ENCODE measurements at regions not wholly inside any gene's neighbourhood (a gene's known extent, or its start where the extent isn't known, plus 50 kb on each side); places are given as distances from the start of the nearest gene placed in this dataset.
"Not testable (repeated sequence)": the region's sequence is repeated elsewhere in the genome, so short reads cannot be mapped to it uniquely, and the experiment has no call there.

DNA sequence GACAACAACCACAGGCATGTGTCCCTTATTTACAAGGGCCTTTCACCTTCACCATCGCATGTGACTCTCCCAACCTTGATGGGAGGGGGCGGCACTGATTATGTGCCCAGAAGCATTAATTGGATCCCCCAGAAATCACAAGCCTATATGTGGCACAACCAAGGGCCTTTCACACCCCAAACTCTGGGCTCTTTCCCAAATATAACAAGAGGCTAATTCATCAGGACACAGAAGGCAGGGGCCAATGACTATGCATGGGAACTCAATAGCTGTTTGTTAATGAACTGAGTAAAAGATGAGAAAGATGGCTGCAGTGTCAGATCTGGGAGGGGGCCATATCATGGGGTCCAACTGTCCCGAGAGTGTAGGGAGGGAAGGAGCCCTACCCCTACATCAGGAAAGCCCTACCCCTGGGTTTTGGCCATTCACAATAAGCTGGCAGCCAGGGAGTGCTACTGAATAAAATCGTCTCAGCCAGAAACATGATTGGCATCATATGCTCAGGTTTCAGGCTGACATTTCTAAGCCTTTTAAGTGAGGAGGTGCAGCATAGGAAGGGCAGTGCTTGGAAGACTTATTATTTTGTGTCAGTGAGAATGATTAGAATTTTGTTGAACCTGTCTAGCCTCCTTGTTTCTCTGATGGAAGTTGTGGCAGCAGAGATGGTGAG lies 814.4 kb upstream of the AMELY start:
- Histone ChIP-seq H3K4me3 (ENCODE audit: low read length) (no peak overlapping the region), H3K27ac (ENCODE audit: low read depth, low read length) (no peak overlapping the region), H3K9me3 (ENCODE audit: insufficient read depth, low read depth, low read length) (no peaks in the 10 kb centered on the region), H3K4me1 (ENCODE audit: insufficient read depth, low read length) (no peaks in the 10 kb centered on the region), H3K36me3 (ENCODE audit: insufficient read depth, low read length) (no peaks in the 10 kb centered on the region), H3K9ac (ENCODE audit: low read depth, low read length) (no peak overlapping the region), H3K27me3 (ENCODE audit: insufficient read depth, low read length) (no peaks in the 10 kb centered on the region)
- WGBS = 93% methylated on average over 4 of the region's 4 CpGs

DNA sequence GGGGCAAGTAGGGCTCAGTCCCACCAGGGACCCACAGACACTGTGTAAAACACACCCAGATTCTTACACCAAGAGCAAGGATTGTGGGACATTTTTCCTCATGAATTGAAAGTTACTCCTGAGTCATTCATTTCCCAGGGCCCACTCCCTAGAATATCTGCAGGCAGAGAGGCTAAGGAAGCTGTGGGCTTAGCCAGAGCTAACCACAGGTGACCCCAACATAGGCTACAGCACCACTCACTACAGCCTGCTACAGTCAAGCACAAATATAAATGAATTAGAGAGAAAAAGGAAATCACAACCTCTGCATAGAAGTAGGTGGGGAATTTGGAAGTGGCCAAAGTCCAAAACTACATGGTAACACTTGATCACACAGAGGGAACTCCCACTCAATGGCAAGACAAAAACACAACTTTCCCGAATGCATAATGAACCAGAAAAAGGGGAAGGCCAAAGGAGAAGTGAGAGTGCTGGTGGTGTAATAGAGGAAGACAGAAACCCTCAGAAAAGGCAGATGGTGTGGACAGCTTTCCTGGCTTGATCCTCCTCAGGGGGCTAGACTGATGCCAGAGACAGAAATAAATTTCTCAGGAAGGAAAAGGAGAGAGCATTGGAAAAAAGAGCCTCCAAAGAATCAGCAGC lies 812.6 kb upstream of the AMELY start:
- Histone ChIP-seq H3K9ac (ENCODE audit: low read depth, low read length) (no peak overlapping the region), H3K9me3 (ENCODE audit: insufficient read depth, low read depth, low read length) (no peaks in the 10 kb centered on the region), H3K36me3 (ENCODE audit: insufficient read depth, low read length) (no peaks in the 10 kb centered on the region), H3K4me1 (ENCODE audit: insufficient read depth, low read length) (no peaks in the 10 kb centered on the region), H3K4me3 (ENCODE audit: low read length) (no peak overlapping the region), H3K27ac (ENCODE audit: low read depth, low read length) (no peak overlapping the region), H3K27me3 (ENCODE audit: insufficient read depth, low read length) (no peaks in the 10 kb centered on the region)
- WGBS = 100% methylated on average over 1 of the region's 1 CpG

DNA sequence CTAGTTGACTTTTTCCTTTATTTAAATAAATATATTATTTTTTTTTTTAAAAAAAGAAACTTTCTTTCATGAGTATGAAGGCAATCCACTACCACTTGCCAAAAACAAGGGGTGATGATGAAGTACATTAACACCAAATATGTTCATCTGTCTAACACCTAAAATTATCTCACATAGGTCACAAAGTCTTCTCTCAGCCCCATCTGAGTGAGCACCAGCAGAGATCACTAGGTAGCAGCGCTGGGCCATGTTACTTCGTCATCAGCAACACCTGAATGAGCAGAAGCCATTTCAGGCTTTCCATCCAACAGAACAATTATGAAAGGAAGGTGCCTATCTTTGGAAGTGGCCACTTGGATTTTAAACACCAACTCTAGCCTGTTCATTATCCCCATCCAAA lies 811.6 kb upstream of the AMELY start:
- H3K4me3 ChIP-seq (ENCODE audit: low read length) = no peak overlapping the region
- no peak overlapping the region for H3K27ac ChIP-seq (ENCODE audit: low read depth, low read length)
- H3K9ac ChIP-seq (ENCODE audit: low read depth, low read length) = no peak overlapping the region
- WGBS = 100% methylated on average over 2 of the region's 2 CpGs
- H3K4me1 ChIP-seq (ENCODE audit: insufficient read depth, low read length) = no peaks in the 10 kb centered on the region
- H3K9me3 ChIP-seq (ENCODE audit: insufficient read depth, low read depth, low read length) = no peaks in the 10 kb centered on the region
- no peaks in the 10 kb centered on the region for H3K27me3 ChIP-seq (ENCODE audit: insufficient read depth, low read length)
- H3K36me3 ChIP-seq (ENCODE audit: insufficient read depth, low read length) = no peaks in the 10 kb centered on the region

DNA sequence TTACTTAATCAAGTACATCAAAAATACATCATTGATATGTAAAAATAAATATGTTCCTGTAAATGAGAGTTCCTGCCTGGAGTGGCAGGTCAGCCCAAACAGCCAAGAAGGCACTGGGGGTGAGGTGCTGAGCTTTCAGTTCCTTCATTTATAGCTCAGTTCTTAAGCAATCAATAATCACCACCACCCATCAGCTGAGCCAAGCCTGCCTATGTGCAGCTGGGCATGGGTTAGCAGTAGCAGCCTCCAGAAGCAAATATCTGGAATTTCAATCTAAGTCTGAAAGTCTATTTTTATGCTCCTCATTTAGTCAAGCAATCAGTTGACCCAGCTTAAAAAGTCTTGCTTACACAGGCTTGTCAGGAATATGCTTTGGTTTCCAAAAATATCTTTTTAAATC lies 811.0 kb upstream of the AMELY start:
- Histone ChIP-seq H3K9me3 (ENCODE audit: insufficient read depth, low read depth, low read length) (no peaks in the 10 kb centered on the region), H3K27ac (ENCODE audit: low read depth, low read length) (no peak overlapping the region), H3K9ac (ENCODE audit: low read depth, low read length) (no peak overlapping the region), H3K36me3 (ENCODE audit: insufficient read depth, low read length) (no peaks in the 10 kb centered on the region), H3K4me1 (ENCODE audit: insufficient read depth, low read length) (no peaks in the 10 kb centered on the region), H3K4me3 (ENCODE audit: low read length) (no peak overlapping the region), H3K27me3 (ENCODE audit: insufficient read depth, low read length) (no peaks in the 10 kb centered on the region)

DNA sequence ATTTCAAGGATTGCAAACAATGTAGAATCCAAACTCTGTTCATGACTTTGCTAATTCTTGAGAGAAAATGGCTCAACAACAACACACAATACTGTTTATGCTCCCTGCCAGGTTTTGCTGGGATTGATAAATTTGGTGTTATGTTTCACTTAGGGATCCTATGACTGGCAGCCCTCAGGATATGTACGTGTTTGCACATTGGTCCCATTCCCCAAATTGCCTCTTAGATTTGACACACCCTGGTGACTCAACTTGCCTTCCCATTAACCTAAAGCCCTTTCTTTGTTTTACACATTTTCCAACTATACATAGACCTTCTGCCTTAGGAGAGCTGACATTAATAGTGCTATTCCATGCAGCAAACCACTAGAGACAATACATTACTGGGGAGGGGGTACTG lies 809.4 kb upstream of the AMELY start:
- Histone ChIP-seq H3K9ac (ENCODE audit: low read depth, low read length) (no peak overlapping the region), H3K4me1 (ENCODE audit: insufficient read depth, low read length) (no peaks in the 10 kb centered on the region), H3K4me3 (ENCODE audit: low read length) (no peak overlapping the region), H3K9me3 (ENCODE audit: insufficient read depth, low read depth, low read length) (no peaks in the 10 kb centered on the region), H3K27me3 (ENCODE audit: insufficient read depth, low read length) (no peaks in the 10 kb centered on the region), H3K27ac (ENCODE audit: low read depth, low read length) (no peak overlapping the region), H3K36me3 (ENCODE audit: insufficient read depth, low read length) (no peaks in the 10 kb centered on the region)
- 89% methylated on average over 1 of the region's 1 CpG for WGBS

DNA sequence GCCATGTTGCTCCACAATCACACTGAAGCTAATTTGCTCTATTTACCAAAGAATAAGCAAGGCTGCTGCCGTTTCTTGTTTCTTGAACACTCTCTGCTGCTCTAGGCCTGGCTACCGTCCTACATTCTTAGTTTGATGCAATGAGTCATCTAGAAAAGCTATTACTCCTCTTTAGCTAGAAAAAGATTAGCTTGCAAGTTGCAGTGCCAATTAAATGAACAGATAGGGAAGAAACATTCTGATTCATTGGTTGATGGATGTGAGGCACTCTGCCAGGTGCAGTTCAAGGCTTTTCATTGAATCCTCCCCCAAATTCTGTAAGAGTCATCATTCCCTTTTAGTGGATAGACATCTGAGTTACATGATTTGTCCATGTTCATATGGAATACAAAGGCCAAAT lies 807.7 kb upstream of the AMELY start:
- WGBS = 93% methylated on average over 2 of the region's 2 CpGs
- Histone ChIP-seq H3K4me1 (ENCODE audit: insufficient read depth, low read length) (no peaks in the 10 kb centered on the region), H3K27me3 (ENCODE audit: insufficient read depth, low read length) (no peaks in the 10 kb centered on the region), H3K4me3 (ENCODE audit: low read length) (no peak overlapping the region), H3K36me3 (ENCODE audit: insufficient read depth, low read length) (no peaks in the 10 kb centered on the region), H3K9ac (ENCODE audit: low read depth, low read length) (no peak overlapping the region), H3K9me3 (ENCODE audit: insufficient read depth, low read depth, low read length) (no peaks in the 10 kb centered on the region), H3K27ac (ENCODE audit: low read depth, low read length) (no peak overlapping the region)

DNA sequence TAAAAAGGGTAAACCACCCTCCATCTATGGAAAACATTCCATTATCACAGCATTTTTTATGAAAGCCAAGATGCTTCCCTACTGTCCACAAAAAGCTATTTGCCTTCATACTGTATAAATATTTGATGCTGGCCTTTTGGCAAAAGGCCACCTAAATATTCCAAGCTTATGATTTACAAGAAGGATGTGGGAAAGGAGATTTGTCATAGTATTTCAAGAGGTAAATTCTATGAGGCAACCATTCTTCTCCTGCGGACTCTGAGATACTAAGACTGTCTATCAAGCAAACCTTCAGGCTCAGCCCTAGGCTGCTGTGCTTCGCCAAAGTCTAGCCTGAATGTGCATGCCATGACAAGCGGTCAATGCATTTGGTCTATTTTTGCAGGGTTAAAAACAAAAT lies 807.1 kb upstream of the AMELY start:
- no peaks in the 10 kb centered on the region for H3K27me3 ChIP-seq (ENCODE audit: insufficient read depth, low read length)
- H3K27ac ChIP-seq (ENCODE audit: low read depth, low read length) = no peak overlapping the region
- 91% methylated on average over 3 of the region's 3 CpGs for WGBS

DNA sequence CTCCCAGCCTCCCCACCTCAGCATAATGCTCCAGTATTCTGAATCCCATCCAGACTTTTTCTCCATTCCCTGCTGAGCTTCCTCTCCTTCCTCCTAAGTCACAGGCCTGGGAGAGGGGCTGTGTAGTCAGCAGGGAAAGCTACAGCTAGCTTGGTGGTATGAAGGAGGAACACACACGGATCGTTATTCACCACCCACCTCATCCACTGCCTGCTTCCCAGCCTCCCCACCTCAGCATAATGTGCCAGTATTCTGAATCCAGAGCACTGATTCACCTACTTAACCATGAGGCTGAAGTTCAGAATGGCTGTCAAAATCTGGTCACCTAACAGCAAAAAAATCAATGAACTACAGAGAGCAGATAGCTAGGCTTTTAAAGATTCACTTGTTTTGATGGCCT lies 806.6 kb upstream of the AMELY start:
- H3K27me3 ChIP-seq (ENCODE audit: insufficient read depth, low read length) = no peaks in the 10 kb centered on the region
- H3K27ac ChIP-seq (ENCODE audit: low read depth, low read length) = no peak overlapping the region
- no peaks in the 10 kb centered on the region for H3K4me1 ChIP-seq (ENCODE audit: insufficient read depth, low read length)
- 91% methylated on average over 2 of the region's 2 CpGs for WGBS
- no peaks in the 10 kb centered on the region for H3K36me3 ChIP-seq (ENCODE audit: insufficient read depth, low read length)
- H3K9ac ChIP-seq (ENCODE audit: low read depth, low read length) = no peak overlapping the region
- no peak overlapping the region for H3K4me3 ChIP-seq (ENCODE audit: low read length)
- no peaks in the 10 kb centered on the region for H3K9me3 ChIP-seq (ENCODE audit: insufficient read depth, low read depth, low read length)

More for the DNA sequence above, 807.1 kb upstream of the AMELY start:
- H3K36me3 ChIP-seq (ENCODE audit: insufficient read depth, low read length) = no peaks in the 10 kb centered on the region
- H3K4me1 ChIP-seq (ENCODE audit: insufficient read depth, low read length) = no peaks in the 10 kb centered on the region
- H3K9me3 ChIP-seq (ENCODE audit: insufficient read depth, low read depth, low read length) = no peaks in the 10 kb centered on the region
- H3K4me3 ChIP-seq (ENCODE audit: low read length) = no peak overlapping the region
- H3K9ac ChIP-seq (ENCODE audit: low read depth, low read length) = no peak overlapping the region

DNA sequence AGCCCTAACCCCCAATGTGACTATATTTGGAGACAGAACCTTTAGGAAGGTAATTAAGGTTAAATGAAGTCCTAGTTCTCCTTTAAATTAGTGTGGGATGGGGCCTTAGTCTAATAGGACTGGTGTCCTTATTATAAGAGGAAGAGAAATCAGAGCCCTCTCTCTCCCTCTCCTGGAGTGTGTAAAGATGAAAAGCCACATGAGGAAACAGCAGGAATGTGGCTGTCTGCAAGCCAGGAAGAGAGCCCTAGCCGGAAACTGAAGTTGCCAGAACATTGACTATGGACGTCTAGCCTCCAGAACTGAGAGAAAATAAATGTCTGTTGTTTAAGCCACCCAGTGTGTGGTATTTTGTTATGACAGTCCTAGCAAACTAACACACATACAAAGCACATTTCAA lies 802.9 kb upstream of the AMELY start:
- no peak overlapping the region for H3K27ac ChIP-seq (ENCODE audit: low read depth, low read length)
- H3K36me3 ChIP-seq (ENCODE audit: insufficient read depth, low read length) = no peaks in the 10 kb centered on the region
- no peaks in the 10 kb centered on the region for H3K27me3 ChIP-seq (ENCODE audit: insufficient read depth, low read length)
- H3K4me3 ChIP-seq (ENCODE audit: low read length) = no peak overlapping the region
- H3K4me1 ChIP-seq (ENCODE audit: insufficient read depth, low read length) = no peaks in the 10 kb centered on the region
- WGBS = 98% methylated on average over 2 of the region's 2 CpGs
- no peak overlapping the region for H3K9ac ChIP-seq (ENCODE audit: low read depth, low read length)
- no peaks in the 10 kb centered on the region for H3K9me3 ChIP-seq (ENCODE audit: insufficient read depth, low read depth, low read length)

DNA sequence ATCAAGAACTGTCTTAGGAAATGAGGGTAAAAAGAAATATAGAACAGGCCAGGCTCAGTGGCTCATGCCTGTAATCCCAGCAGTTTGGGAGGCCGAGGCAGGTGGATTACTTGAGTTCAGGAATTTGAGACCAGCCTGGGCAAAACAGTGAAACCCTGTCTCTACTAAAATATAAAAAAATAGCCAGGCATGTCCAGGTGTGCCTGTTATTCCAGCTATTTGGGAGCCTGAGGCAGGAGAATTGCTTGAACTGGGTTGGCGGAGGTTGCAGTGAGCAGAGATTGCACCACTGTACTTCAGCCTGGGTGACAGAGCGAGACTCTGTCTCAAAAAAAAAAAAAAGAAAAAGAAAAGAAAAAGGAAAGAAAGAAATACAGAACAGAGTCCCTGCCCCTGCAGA lies 802.2 kb upstream of the AMELY start:
- not testable (repeated sequence) for H3K27ac ChIP-seq (ENCODE audit: low read depth, low read length); H3K36me3 ChIP-seq (ENCODE audit: insufficient read depth, low read length); H3K9ac ChIP-seq (ENCODE audit: low read depth, low read length); H3K4me3 ChIP-seq (ENCODE audit: low read length); H3K27me3 ChIP-seq (ENCODE audit: insufficient read depth, low read length); H3K9me3 ChIP-seq (ENCODE audit: insufficient read depth, low read depth, low read length); H3K4me1 ChIP-seq (ENCODE audit: insufficient read depth, low read length)
- 89% methylated on average over 3 of the region's 3 CpGs for WGBS

DNA sequence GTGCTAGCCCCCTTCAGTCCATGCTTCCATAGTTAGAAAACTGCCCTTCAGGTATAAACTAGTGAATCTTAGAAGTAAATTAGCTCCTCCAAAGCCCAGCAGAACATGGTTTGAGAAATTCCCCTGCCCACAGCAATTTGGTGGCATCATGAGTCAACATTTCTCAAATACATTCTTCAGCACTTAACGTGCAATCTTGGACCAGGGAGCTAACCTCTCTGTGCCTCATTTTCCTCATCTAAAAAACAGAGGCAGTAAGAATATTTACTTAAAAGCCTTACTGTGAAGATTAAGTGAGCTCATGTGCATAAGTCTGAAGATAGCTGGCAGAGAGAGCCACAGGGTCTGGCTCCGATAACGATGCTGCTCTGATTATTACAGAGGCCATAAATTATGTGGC lies 800.7 kb upstream of the AMELY start:
- Histone ChIP-seq H3K27me3 (ENCODE audit: insufficient read depth, low read length) (no peaks in the 10 kb centered on the region), H3K9me3 (ENCODE audit: insufficient read depth, low read depth, low read length) (no peaks in the 10 kb centered on the region)
- WGBS = 97% methylated on average over 3 of the region's 3 CpGs

More for the DNA sequence above, 800.7 kb upstream of the AMELY start:
- H3K27ac ChIP-seq (ENCODE audit: low read depth, low read length) = no peak overlapping the region
- no peaks in the 10 kb centered on the region for H3K36me3 ChIP-seq (ENCODE audit: insufficient read depth, low read length)
- no peak overlapping the region for H3K9ac ChIP-seq (ENCODE audit: low read depth, low read length)
- no peaks in the 10 kb centered on the region for H3K4me1 ChIP-seq (ENCODE audit: insufficient read depth, low read length)
- no peak overlapping the region for H3K4me3 ChIP-seq (ENCODE audit: low read length)
